ENCODE measurements at regions not wholly inside any gene's neighbourhood (a gene's known extent, or its start where the extent isn't known, plus 50 kb on each side); places are given as distances from the start of the nearest gene placed in this dataset.

GRCh38 chr6:103750603-103751002 is 1109.1 kb downstream of the HACE1 start (continued):
- no peak for TF ChIP-seq ZNF583 (CRISPR knock-in tag; IDR thresholded peaks at IDR 0.05)
- TF ChIP-seq FOXK1 (CRISPR knock-in tag; IDR thresholded peaks at IDR 0.05; ENCODE audit: borderline replicate concordance): no peak
- TF ChIP-seq CTCFL (IDR thresholded peaks at IDR 0.05; ENCODE audit: borderline replicate concordance, insufficient read depth, low read depth, low read length, poor library complexity, severe bottlenecking): no peak
- TF ChIP-seq ZEB2 (IDR thresholded peaks at IDR 0.05): no peak
- no peak for TF ChIP-seq ZNF609 (CRISPR knock-in tag; IDR thresholded peaks at IDR 0.05; ENCODE audit: borderline replicate concordance)
- no peak for TF ChIP-seq PHB2 (IDR thresholded peaks at IDR 0.05; ENCODE audit: low read depth)
- no peak for TF ChIP-seq SUPT5H (IDR thresholded peaks at IDR 0.05)
